M059J (cell line): ENCODE measurements at regions not wholly inside any gene's neighbourhood (a gene's known extent, or its start where the extent isn't known, plus 50 kb on each side); places are given as distances from the start of the nearest gene placed in this dataset.
A peak's percentile ranks its signal among the peaks of the same experiment; 100 is the strongest.
"Not testable (repeated sequence)": the region's sequence is repeated elsewhere in the genome, so short reads cannot be mapped to it uniquely, and the experiment has no call there.

Experiments
- DNase-seq: peaks from one replicate; pipeline ENCODE4 v3.0.0-alpha.2; 2012; ENCODE audit warnings: low read depth

GRCh38 chr12:29961231-29961630, 177.5 kb upstream of the TMTC1 start:
- no peak for DNase-seq

- no peak for DNase-seq
These were observed 176.4 kb upstream of the TMTC1 start for GRCh38 chr12:29960122-29960521.

- DNase-seq, result no peak
These were observed 174.1 kb upstream of the TMTC1 start for GRCh38 chr12:29957835-29958234.

- DNase-seq, result no peak
These were observed 162.2 kb upstream of the TMTC1 start for GRCh38 chr12:29945904-29946303.

GRCh38 chr12:29944269-29945000, 160.7 kb upstream of the TMTC1 start:
- no peak for DNase-seq

GRCh38 chr12:29943683-29944082, 159.9 kb upstream of the TMTC1 start:
- no peak for DNase-seq

- no peak for DNase-seq
These were observed 157.1 kb upstream of the TMTC1 start for GRCh38 chr12:29940811-29941210.

- DNase-seq, result no peak
These were observed 146.8 kb upstream of the TMTC1 start for GRCh38 chr12:29930503-29930902.

GRCh38 chr12:29929295-29929694, 145.6 kb upstream of the TMTC1 start:
- no peak for DNase-seq

- peak; percentile 71 for DNase-seq
These were observed 137.6 kb upstream of the TMTC1 start for GRCh38 chr12:29921307-29921706.

- no peak for DNase-seq
These were observed 124.4 kb upstream of the TMTC1 start for GRCh38 chr12:29908157-29908556.

- peak; percentile 12 for DNase-seq
These were observed 123.7 kb upstream of the TMTC1 start for GRCh38 chr12:29907461-29907860.

- no peak for DNase-seq
These were observed 118.3 kb upstream of the TMTC1 start for GRCh38 chr12:29902043-29902442.

GRCh38 chr12:29901585-29901984, 117.8 kb upstream of the TMTC1 start:
- no peak for DNase-seq

GRCh38 chr12:29899212-29899931, 115.6 kb upstream of the TMTC1 start:
- DNase-seq, result no peak

GRCh38 chr12:29895966-29896365, 112.2 kb upstream of the TMTC1 start:
- DNase-seq, result no peak

GRCh38 chr12:29893002-29893401, 109.3 kb upstream of the TMTC1 start:
- no peak for DNase-seq

- DNase-seq, result no peak
These were observed 108.0 kb upstream of the TMTC1 start for GRCh38 chr12:29891792-29892191.

- DNase-seq, result peak; percentile 33
These were observed 106.0 kb upstream of the TMTC1 start for GRCh38 chr12:29889737-29890136.

GRCh38 chr12:29888777-29889176, 105.0 kb upstream of the TMTC1 start:
- no peak for DNase-seq

- DNase-seq, result not testable (repeated sequence)
These were observed 101.2 kb upstream of the TMTC1 start for GRCh38 chr12:29884957-29885356.

GRCh38 chr12:29883941-29884554, 100.3 kb upstream of the TMTC1 start:
- DNase-seq, result no peak

- DNase-seq, result no peak
These were observed 99.8 kb upstream of the TMTC1 start for GRCh38 chr12:29883525-29883924.
